ENCODE measurements at regions not wholly inside any gene's neighbourhood (a gene's known extent, or its start where the extent isn't known, plus 50 kb on each side); places are given as distances from the start of the nearest gene placed in this dataset.
"Not testable (repeated sequence)": the region's sequence is repeated elsewhere in the genome, so short reads cannot be mapped to it uniquely, and the experiment has no call there.

- no peak for DNase-seq
- no peak for ATAC-seq
- no peak overlapping the region for H3K27ac Mint-ChIP-seq
- H3K27me3 Mint-ChIP-seq: peaks cover 7% of the 10 kb centered on the region
- no peaks in the 10 kb centered on the region for H3K4me1 Mint-ChIP-seq
- H3K4me3 Mint-ChIP-seq: no peak overlapping the region
- H3K9me3 Mint-ChIP-seq: no peaks in the 10 kb centered on the region
These were observed 535.2 kb upstream of the CRIM1 start for GRCh38 chr2:35820391-35820790.

- ATAC-seq (no peak), DNase-seq (no peak)
- Mint-ChIP-seq H3K4me1 (no peaks in the 10 kb centered on the region), H3K4me3 (no peak overlapping the region), H3K27me3 (peaks cover 7% of the 10 kb centered on the region), H3K27ac (no peak overlapping the region), H3K9me3 (peaks cover 0 to 3% of the 10 kb centered on the region in 2 donors)
These were observed 536.5 kb upstream of the CRIM1 start for GRCh38 chr2:35819033-35819432.

- ATAC-seq, H3K4me1 Mint-ChIP-seq, H3K27ac Mint-ChIP-seq, H3K27me3 Mint-ChIP-seq, H3K4me3 Mint-ChIP-seq, DNase-seq, H3K9me3 Mint-ChIP-seq: not testable (repeated sequence)
These were observed 537.2 kb upstream of the CRIM1 start for GRCh38 chr2:35818359-35818758.

GRCh38 chr2:35814597-35814996 lies 541.0 kb upstream of the CRIM1 start:
- H3K9me3 Mint-ChIP-seq: not testable (repeated sequence)

GRCh38 chr2:35803126-35803525 lies 552.5 kb upstream of the CRIM1 start:
- Mint-ChIP-seq H3K4me1 (no peaks in the 10 kb centered on the region), H3K4me3 (no peak overlapping the region), H3K27ac (no peak overlapping the region), H3K9me3 (peaks cover 10 to 44% of the 10 kb centered on the region in 2 donors), H3K27me3 (peaks cover 8% of the 10 kb centered on the region)
- ATAC-seq (no peak), DNase-seq (no peak)

More at GRCh38 chr2:35814597-35814996, 541.0 kb upstream of the CRIM1 start:
- H3K4me1 Mint-ChIP-seq, DNase-seq, H3K27ac Mint-ChIP-seq, H3K4me3 Mint-ChIP-seq, H3K27me3 Mint-ChIP-seq, ATAC-seq: not testable (repeated sequence)

GRCh38 chr2:35794796-35795450 lies 560.7 kb upstream of the CRIM1 start:
- H3K4me3 Mint-ChIP-seq: no peak overlapping the region
- DNase-seq (no peak), ATAC-seq (no peak)
- no peaks in the 10 kb centered on the region for H3K9me3 Mint-ChIP-seq
- no peaks in the 10 kb centered on the region for H3K4me1 Mint-ChIP-seq
- H3K27ac Mint-ChIP-seq: no peak overlapping the region
- peaks cover 5% of the 10 kb centered on the region for H3K27me3 Mint-ChIP-seq

- Mint-ChIP-seq H3K4me1 (no peaks in the 10 kb centered on the region), H3K9me3 (peaks cover 0 to 7% of the 10 kb centered on the region in 2 donors), H3K27ac (no peak overlapping the region), H3K27me3 (peaks cover 5% of the 10 kb centered on the region), H3K4me3 (no peak overlapping the region)
- no peak for ATAC-seq
- no peak for DNase-seq
These were observed 565.3 kb upstream of the CRIM1 start for GRCh38 chr2:35790292-35790691.

GRCh38 chr2:35788543-35788942 lies 567.0 kb upstream of the CRIM1 start:
- Mint-ChIP-seq H3K27me3 (peaks cover 5% of the 10 kb centered on the region), H3K4me1 (no peaks in the 10 kb centered on the region), H3K4me3 (no peak overlapping the region), H3K27ac (no peak overlapping the region), H3K9me3 (peaks cover 4 to 15% of the 10 kb centered on the region in 2 donors)
- ATAC-seq (no peak), DNase-seq (no peak)

- ATAC-seq: no peak
- no peak for DNase-seq
- Mint-ChIP-seq H3K9me3 (peaks cover 4 to 15% of the 10 kb centered on the region in 2 donors), H3K4me1 (no peaks in the 10 kb centered on the region), H3K4me3 (no peak overlapping the region), H3K27me3 (peaks cover 5% of the 10 kb centered on the region), H3K27ac (no peak overlapping the region)
These were observed 568.1 kb upstream of the CRIM1 start for GRCh38 chr2:35787302-35788031.

- no peak overlapping the region for H3K27ac Mint-ChIP-seq
- ATAC-seq: no peak
- no peak overlapping the region for H3K4me3 Mint-ChIP-seq
- H3K9me3 Mint-ChIP-seq: peaks cover 4 to 23% of the 10 kb centered on the region in 2 donors
- no peak for DNase-seq
- H3K27me3 Mint-ChIP-seq: no peaks in the 10 kb centered on the region
- H3K4me1 Mint-ChIP-seq: no peaks in the 10 kb centered on the region
These were observed 570.0 kb upstream of the CRIM1 start for GRCh38 chr2:35785564-35785963.

GRCh38 chr2:35784777-35785176 lies 570.8 kb upstream of the CRIM1 start:
- H3K4me3 Mint-ChIP-seq: no peak overlapping the region
- H3K9me3 Mint-ChIP-seq: peaks cover 4 to 23% of the 10 kb centered on the region in 2 donors
- no peak overlapping the region for H3K27ac Mint-ChIP-seq
- ATAC-seq (no peak), DNase-seq (no peak)
- H3K4me1 Mint-ChIP-seq: no peaks in the 10 kb centered on the region
- no peaks in the 10 kb centered on the region for H3K27me3 Mint-ChIP-seq

GRCh38 chr2:35783723-35784122 lies 571.9 kb upstream of the CRIM1 start:
- Mint-ChIP-seq H3K27ac (no peak overlapping the region), H3K27me3 (no peaks in the 10 kb centered on the region), H3K9me3 (peaks cover 4 to 23% of the 10 kb centered on the region in 2 donors), H3K4me3 (no peak overlapping the region), H3K4me1 (no peaks in the 10 kb centered on the region)
- ATAC-seq: no peak
- no peak for DNase-seq

GRCh38 chr2:35741556-35741955 lies 614.0 kb upstream of the CRIM1 start:
- no peaks in the 10 kb centered on the region for H3K27me3 Mint-ChIP-seq
- H3K9me3 Mint-ChIP-seq: peaks cover 7 to 18% of the 10 kb centered on the region in 2 donors
- DNase-seq (no peak), ATAC-seq (no peak)
- no peaks in the 10 kb centered on the region for H3K4me1 Mint-ChIP-seq
- no peak overlapping the region for H3K4me3 Mint-ChIP-seq
- H3K27ac Mint-ChIP-seq: no peak overlapping the region

GRCh38 chr2:35731674-35732073 lies 623.9 kb upstream of the CRIM1 start:
- H3K4me1 Mint-ChIP-seq: no peaks in the 10 kb centered on the region
- H3K27ac Mint-ChIP-seq: no peak overlapping the region
- peaks cover 0 to 6% of the 10 kb centered on the region in 2 donors for H3K9me3 Mint-ChIP-seq
- DNase-seq (no peak), ATAC-seq (no peak)
- no peak overlapping the region for H3K4me3 Mint-ChIP-seq
- no peaks in the 10 kb centered on the region for H3K27me3 Mint-ChIP-seq

- no peaks in the 10 kb centered on the region for H3K4me1 Mint-ChIP-seq
- peaks cover 0 to 1% of the 10 kb centered on the region in 2 donors for H3K9me3 Mint-ChIP-seq
- no peak overlapping the region for H3K4me3 Mint-ChIP-seq
- DNase-seq (no peak), ATAC-seq (no peak)
- H3K27ac Mint-ChIP-seq: no peak overlapping the region
- no peaks in the 10 kb centered on the region for H3K27me3 Mint-ChIP-seq
These were observed 640.7 kb upstream of the CRIM1 start for GRCh38 chr2:35714883-35715282.

GRCh38 chr2:35708411-35708923 lies 647.1 kb upstream of the CRIM1 start:
- DNase-seq (no peak), ATAC-seq (no peak)
- Mint-ChIP-seq H3K27me3 (no peaks in the 10 kb centered on the region), H3K9me3 (peaks cover 0 to 6% of the 10 kb centered on the region in 2 donors), H3K4me3 (no peak overlapping the region), H3K27ac (no peak overlapping the region), H3K4me1 (no peaks in the 10 kb centered on the region)

Measured in stimulated activated naive CD8-positive, alpha-beta T cell treated with anti-CD3 and anti-CD28 coated beads, Interleukin-15, amount 100 ng/mL, for 72 hours (primary cell).